ENCODE measurements at regions not wholly inside any gene's neighbourhood (a gene's known extent, or its start where the extent isn't known, plus 50 kb on each side); places are given as distances from the start of the nearest gene placed in this dataset.
A peak's percentile ranks its signal among the peaks of the same experiment; 100 is the strongest.
"Not testable (repeated sequence)": the region's sequence is repeated elsewhere in the genome, so short reads cannot be mapped to it uniquely, and the experiment has no call there.

- DNase-seq, result no peak
Observed at GRCh38 chr22:46026899-46027210, 49.9 kb upstream of the WNT7B start.

GRCh38 chr22:46027211-46028105 is 50.5 kb upstream of the WNT7B start:
- peak; percentile 43 for DNase-seq

- DNase-seq, result no peak
Observed at GRCh38 chr22:46028106-46028991, 51.4 kb upstream of the WNT7B start.

- no peak for DNase-seq
Observed at GRCh38 chr22:46029036-46029435, 52.1 kb upstream of the WNT7B start.

GRCh38 chr22:46029574-46030200 is 52.7 kb upstream of the WNT7B start:
- no peak for DNase-seq

- DNase-seq, result no peak
Observed at GRCh38 chr22:46030231-46030880, 53.4 kb upstream of the WNT7B start.

GRCh38 chr22:46031066-46031465 is 54.1 kb upstream of the WNT7B start:
- no peak for DNase-seq

GRCh38 chr22:46031557-46031956 is 54.6 kb upstream of the WNT7B start:
- DNase-seq, result no peak

GRCh38 chr22:46031965-46032851 is 55.2 kb upstream of the WNT7B start:
- DNase-seq, result no peak

GRCh38 chr22:46033256-46034200 is 56.6 kb upstream of the WNT7B start:
- no peak for DNase-seq

GRCh38 chr22:46034480-46034879 is 57.5 kb upstream of the WNT7B start:
- not testable (repeated sequence) for DNase-seq

GRCh38 chr22:46035380-46035741 is 58.4 kb upstream of the WNT7B start:
- DNase-seq, result no peak

- DNase-seq, result peak; percentile 100
Observed at GRCh38 chr22:46035742-46036557, 59.0 kb upstream of the WNT7B start.

- no peak for DNase-seq
Observed at GRCh38 chr22:46036558-46037408, 59.8 kb upstream of the WNT7B start.

- no peak for DNase-seq
Observed at GRCh38 chr22:46038174-46038487, 61.2 kb upstream of the WNT7B start.

- DNase-seq, result no peak
Observed at GRCh38 chr22:46038516-46039430, 61.8 kb upstream of the WNT7B start.

- no peak for DNase-seq
Observed at GRCh38 chr22:46039535-46039934, 62.6 kb upstream of the WNT7B start.

Data from suppressor macrophage treated with lipopolysaccharide for 4 hours (primary cell).